Endothelial cell of umbilical vein (primary cell): ENCODE measurements at regions not wholly inside any gene's neighbourhood (a gene's known extent, or its start where the extent isn't known, plus 50 kb on each side); places are given as distances from the start of the nearest gene placed in this dataset.

Experiments
- BruUV-seq: library from RNA; stranded (reverse); fragments of 400-500 nt; replicated peaks from 2 replicates; lab custom pipeline; 2021; lab: Mats Ljungman, UMichigan
- CTCF ChIA-PET: fragments of 300-600, 350-600 bp; sonication (Branson Sonifier 250); formaldehyde crosslinking; loops from one replicate; lab custom pipeline; 2021; ENCODE audit warnings: antibody characterized with exemption, inconsistent platforms; lab: Charles Lee
- POLR2A ChIA-PET: fragments of 300-600, 350-600 bp; sonication (Branson Sonifier 250); formaldehyde crosslinking; loops from one replicate; lab custom pipeline; 2021; ENCODE audit warnings: antibody characterized with exemption, inconsistent platforms; lab: Charles Lee
- DNase-seq: peaks from one replicate; pipeline ENCODE4 v3.0.0-alpha.2; 2011; ENCODE audit warnings: low read depth, low spot score
- FAIRE-seq: peaks from 2 replicates; lab custom pipeline; 2011; peaks lifted over from hg19 to GRCh38; lab: Jason Lieb, UNC
- H2AFZ ChIP-seq: 2 replicates; pipeline ENCODE4 v1.6.0; 2012; ENCODE audit warnings: low read depth, low read length, control low read depth, inconsistent platforms
- H3K27ac ChIP-seq: 2 replicates; pipeline ENCODE4 v1.5.1; 2011; ENCODE audit warnings: low read depth, mild to moderate bottlenecking, control low read depth, low read length, moderate library complexity; ENCODE audit not compliant: insufficient read depth
- H3K27me3 ChIP-seq, 2 experiments: 2 replicates each; pipeline versions ENCODE4 v1.6.0 to v1.6.1; 2011; ENCODE audit warnings: low read length in 2 of 2, mixed read lengths in 1 of 2; ENCODE audit not compliant: control insufficient read depth in 2 of 2, insufficient read depth in 2 of 2
- H3K36me3 ChIP-seq, 2 experiments: 2 replicates in 1 of 2; 3 replicates in 1 of 2; pipeline ENCODE4 v1.5.1; 2011; ENCODE audit warnings: low read length in 2 of 2, mild to moderate bottlenecking in 1 of 2, moderate library complexity in 1 of 2; ENCODE audit not compliant: control insufficient read depth in 2 of 2, insufficient read depth in 2 of 2; ENCODE audit errors: extremely low read depth in 1 of 2
- H3K4me1 ChIP-seq: 3 replicates; pipeline ENCODE4 v1.5.1; 2011; ENCODE audit warnings: mild to moderate bottlenecking, low read length; ENCODE audit not compliant: control insufficient read depth, insufficient read depth; ENCODE audit errors: extremely low read depth
- H3K4me2 ChIP-seq: 2 replicates; pipeline ENCODE4 v1.6.1; 2011; ENCODE audit warnings: low read length, control low read depth, mixed read lengths; ENCODE audit not compliant: insufficient read depth
- H3K4me3 ChIP-seq, 3 experiments: fragments of 200-600 bp in 1 of 3; sonication (generic), shearing (Covaris generic) in 1 of 3; replicated peaks in 1 of 3; 2 replicates each; pipeline ENCODE4 v1.5.1; 2011 to 2016; ENCODE audit warnings: control low read depth in 3 of 3, low read length in 3 of 3, mild to moderate bottlenecking in 2 of 3, inconsistent platforms in 1 of 3, low read depth in 1 of 3, moderate library complexity in 1 of 3; ENCODE audit not compliant: insufficient read depth in 1 of 3
- H3K79me2 ChIP-seq: 2 replicates; pipeline ENCODE4 v1.6.0; 2012; ENCODE audit warnings: low read length, inconsistent platforms; ENCODE audit not compliant: control insufficient read depth, insufficient read depth
- H3K9ac ChIP-seq: replicated peaks from 2 replicates; pipeline ENCODE3; 2011; ENCODE audit warnings: low read length, control low read depth; ENCODE audit not compliant: insufficient read depth; ENCODE audit errors: extremely low read depth
- H3K9me1 ChIP-seq: replicated peaks from 3 replicates; pipeline ENCODE4 v1.6.0; 2011; ENCODE audit warnings: mild to moderate bottlenecking, low read length; ENCODE audit not compliant: control insufficient read depth, insufficient read depth; ENCODE audit errors: extremely low read depth
- H3K9me3 ChIP-seq: replicated peaks from 2 replicates; pipeline ENCODE4 v1.5.1; 2012; ENCODE audit warnings: low read length, inconsistent platforms; ENCODE audit not compliant: control insufficient read depth, insufficient read depth
- H4K20me1 ChIP-seq: replicated peaks from 2 replicates; pipeline ENCODE3; 2011; ENCODE audit warnings: mild to moderate bottlenecking, low read length; ENCODE audit not compliant: control insufficient read depth, insufficient read depth; ENCODE audit errors: extremely low read depth
- EZH2 ChIP-seq: IDR thresholded peaks from 2 replicates; pipeline ENCODE4 v1.6.1; 2012; ENCODE audit warnings: borderline replicate concordance, low read depth, mild to moderate bottlenecking, moderate library complexity, low read length, inconsistent platforms; ENCODE audit not compliant: severe bottlenecking
- FOS ChIP-seq: IDR thresholded peaks from 2 replicates; pipeline ENCODE4 v1.6.1; 2011; ENCODE audit warnings: mild to moderate bottlenecking, low read length, moderate library complexity, borderline replicate concordance; ENCODE audit not compliant: insufficient read depth
- GATA2 ChIP-seq: IDR thresholded peaks from 2 replicates; pipeline ENCODE4 v1.7.0; 2011; ENCODE audit warnings: low read depth, mild to moderate bottlenecking, moderate library complexity, mixed read lengths, low read length; ENCODE audit not compliant: insufficient read length, insufficient read depth
- JUN ChIP-seq: IDR thresholded peaks from 2 replicates; pipeline ENCODE4 v1.6.1; 2011; ENCODE audit warnings: borderline replicate concordance, low read depth; ENCODE audit not compliant: insufficient read length, insufficient read depth
- MYC ChIP-seq: IDR thresholded peaks from one replicate; pipeline ENCODE4 v1.6.1; 2011; ENCODE audit warnings: mild to moderate bottlenecking, low read depth, low read length
- POLR2A ChIP-seq: IDR thresholded peaks from 2 replicates; pipeline ENCODE4 v1.6.1; 2012; ENCODE audit warnings: low read depth, mild to moderate bottlenecking, control low read depth, low read length
- POLR2AphosphoS5 ChIP-seq: IDR thresholded peaks from 2 replicates; pipeline ENCODE4 v1.6.1; 2012; ENCODE audit warnings: low read depth, mild to moderate bottlenecking, control low read depth, low read length, moderate library complexity; ENCODE audit not compliant: insufficient read depth
- dilution Hi-C: fragments of 300-500 bp; cut with MboI; formaldehyde crosslinking; loops from one replicate; pipeline ENCODE4 v1.15.0; 2019; ENCODE audit warnings: low sequenced_read_pairs; ENCODE audit not compliant: extremely low pct_ligation_motif_present
- intact Hi-C: fragments of 100-400 bp; cut with micrococcal nuclease; formaldehyde crosslinking; loops from one replicate; pipeline ENCODE4 v1.10.0; 2022
- TF ChIP-seq, protein P1 (sequence below), 2 donors: IDR thresholded peaks; 1 replicate in 1 of 2; 2 replicates in 1 of 2; pipeline ENCODE4 v1.5.1; 2011; ENCODE audit warnings: low read length in 2 of 2, mild to moderate bottlenecking in 2 of 2, moderate library complexity in 2 of 2, control low read depth in 1 of 2, inconsistent platforms in 1 of 2, low read depth in 1 of 2; ENCODE audit not compliant: insufficient read depth in 1 of 2; ENCODE audit errors: extremely low read depth in 1 of 2
- TF ChIP-seq, protein P2 (sequence below): IDR thresholded peaks from 2 replicates; pipeline ENCODE4 v1.6.1; 2011; ENCODE audit not compliant: insufficient read depth, insufficient read length

DNA sequence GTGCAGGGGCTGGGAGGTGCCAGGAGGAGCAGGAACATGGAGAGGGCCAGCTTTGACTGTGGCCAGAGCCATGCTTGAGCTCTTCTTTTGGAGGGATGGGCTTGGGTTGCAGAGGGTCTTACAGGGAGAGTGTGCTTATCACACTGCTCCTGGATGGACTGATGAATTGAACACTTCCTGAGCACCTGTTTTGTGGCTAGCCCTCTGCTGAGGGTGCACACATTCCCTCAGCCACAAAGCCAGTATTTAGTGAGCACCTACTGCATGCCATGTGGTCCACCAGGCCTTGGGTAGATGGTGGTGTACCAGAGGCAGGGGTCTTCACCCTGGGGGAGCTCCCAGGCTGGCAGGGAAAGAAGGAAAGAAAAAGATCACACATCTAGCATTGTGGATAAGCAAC, 118.9 kb downstream of the SLC25A47 start:
- POLR2A ChIA-PET, result no interaction called here
- Histone ChIP-seq H3K27me3 (no peaks in the 10 kb centered on the region), H3K4me2 (no peak overlapping the region), H3K79me2 (no peaks in the 10 kb centered on the region), H3K9me3 (no peaks in the 10 kb centered on the region), H3K9me1 (no peaks in the 10 kb centered on the region), H3K9ac (no peak overlapping the region), H3K4me1 (peaks cover 5% of the 10 kb centered on the region), H3K4me3 (no peak overlapping the region), H3K36me3 (no peaks in the 10 kb centered on the region), H2AFZ (no peak overlapping the region), H3K27ac (no peak overlapping the region), H4K20me1 (peaks cover 2% of the 10 kb centered on the region)
- intact Hi-C loops, result no loop called here
- TF ChIP-seq JUN (no peak), POLR2AphosphoS5 (no peak), FOS (no peak), POLR2A (no peak), MYC (no peak), EZH2 (no peak), GATA2 (no peak)
- TF ChIP-seq, protein P1, sequence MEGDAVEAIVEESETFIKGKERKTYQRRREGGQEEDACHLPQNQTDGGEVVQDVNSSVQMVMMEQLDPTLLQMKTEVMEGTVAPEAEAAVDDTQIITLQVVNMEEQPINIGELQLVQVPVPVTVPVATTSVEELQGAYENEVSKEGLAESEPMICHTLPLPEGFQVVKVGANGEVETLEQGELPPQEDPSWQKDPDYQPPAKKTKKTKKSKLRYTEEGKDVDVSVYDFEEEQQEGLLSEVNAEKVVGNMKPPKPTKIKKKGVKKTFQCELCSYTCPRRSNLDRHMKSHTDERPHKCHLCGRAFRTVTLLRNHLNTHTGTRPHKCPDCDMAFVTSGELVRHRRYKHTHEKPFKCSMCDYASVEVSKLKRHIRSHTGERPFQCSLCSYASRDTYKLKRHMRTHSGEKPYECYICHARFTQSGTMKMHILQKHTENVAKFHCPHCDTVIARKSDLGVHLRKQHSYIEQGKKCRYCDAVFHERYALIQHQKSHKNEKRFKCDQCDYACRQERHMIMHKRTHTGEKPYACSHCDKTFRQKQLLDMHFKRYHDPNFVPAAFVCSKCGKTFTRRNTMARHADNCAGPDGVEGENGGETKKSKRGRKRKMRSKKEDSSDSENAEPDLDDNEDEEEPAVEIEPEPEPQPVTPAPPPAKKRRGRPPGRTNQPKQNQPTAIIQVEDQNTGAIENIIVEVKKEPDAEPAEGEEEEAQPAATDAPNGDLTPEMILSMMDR (IDR thresholded peaks at IDR 0.05; ENCODE audit: extremely low read depth in 1 of 2, insufficient read depth in 1 of 2, low read depth in 1 of 2, low read length in 2 of 2), result no peak
- TF ChIP-seq, protein P2, sequence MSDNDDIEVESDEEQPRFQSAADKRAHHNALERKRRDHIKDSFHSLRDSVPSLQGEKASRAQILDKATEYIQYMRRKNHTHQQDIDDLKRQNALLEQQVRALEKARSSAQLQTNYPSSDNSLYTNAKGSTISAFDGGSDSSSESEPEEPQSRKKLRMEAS, result no peak
- FAIRE-seq (no peak), DNase-seq (no peak)
- BruUV-seq, result no TSS peak
- CTCF ChIA-PET, result interaction anchor here (1.0 to 1.2 kb wide), 2 partner anchors 204 kb away, joined by 3 to 5 read pairs; no protein-coding TSS in a partner anchor
- dilution Hi-C loops, result no loop called here
